Peyer's patch (tissue), 4 donors: ENCODE measurements at regions not wholly inside any gene's neighbourhood (a gene's known extent, or its start where the extent isn't known, plus 50 kb on each side); places are given as distances from the start of the nearest gene placed in this dataset.

Experiments used
- DNase-seq, 3 donors: peaks; one replicate each; pipeline ENCODE4 v3.0.0-alpha.2; 2017 to 2019
- H3K27ac ChIP-seq, 4 donors: fragments of 200-600 bp; sonication (generic); one replicate each; pipeline ENCODE4 v1.5.1; 2016 to 2019
- H3K27me3 ChIP-seq, 2 donors: fragments of 200-600 bp; sonication (generic); one replicate each; pipeline ENCODE4 v1.5.1; 2019
- H3K36me3 ChIP-seq, 3 donors: fragments of 200-600 bp; sonication (generic); one replicate each; pipeline ENCODE4 v1.5.1; 2016 to 2019
- H3K4me1 ChIP-seq, 4 donors: fragments of 200-600 bp; sonication (generic); one replicate each; pipeline ENCODE4 v1.5.1; 2016 to 2019
- H3K4me3 ChIP-seq, 4 donors: fragments of 200-600 bp; sonication (generic); 1 replicate in 3 of 4; 2 replicates in 1 of 4; pipeline ENCODE4 v1.5.1; 2016 to 2019; ENCODE audit warnings: mild to moderate bottlenecking in 1 of 4
- H3K9me3 ChIP-seq, 4 donors: fragments of 200-600 bp; sonication (generic); one replicate each; pipeline ENCODE4 v1.5.1; 2016 to 2019; ENCODE audit warnings: mild to moderate bottlenecking in 1 of 4
- CTCF ChIP-seq, 6 experiments: fragments of 450-650 bp in 4 of 6; fragments of 200-600 bp in 2 of 6; sonication (generic) in 1 of 6; IDR thresholded peaks; one replicate each; pipeline ENCODE4 v1.5.1; 2017 to 2019; ENCODE audit warnings: antibody characterized with exemption in 6 of 6, mild to moderate bottlenecking in 3 of 6, moderate library complexity in 1 of 6
- POLR2A ChIP-seq, 2 donors: fragments of 450-650 bp; IDR thresholded peaks; one replicate each; pipeline ENCODE4 v1.5.1; 2017; ENCODE audit warnings: antibody characterized with exemption in 2 of 2, mild to moderate bottlenecking in 2 of 2, moderate library complexity in 2 of 2

DNA sequence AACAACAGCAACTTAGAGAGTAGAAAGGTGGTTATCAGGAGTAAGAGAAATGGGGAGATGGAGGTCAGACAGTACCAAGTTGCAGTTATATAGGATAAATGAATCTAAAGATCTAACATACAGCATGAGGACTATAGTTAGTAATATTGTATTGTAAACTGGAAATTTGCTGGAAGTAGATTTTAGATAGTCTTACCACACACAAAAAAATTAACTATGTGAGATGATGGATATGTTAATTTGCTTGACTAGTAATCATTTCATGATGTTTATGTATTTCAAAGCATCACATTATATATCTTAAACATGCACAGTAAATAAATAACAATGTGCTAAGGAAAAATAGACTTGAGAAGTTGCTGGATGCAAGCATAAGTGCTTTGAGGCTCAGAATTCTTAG, 622.1 kb downstream of the CCDC171 start:
- Histone ChIP-seq H3K27me3 (no peaks in the 10 kb centered on the region), H3K36me3 (no peaks in the 10 kb centered on the region), H3K4me3 (no peak overlapping the region), H3K4me1 (no peaks in the 10 kb centered on the region), H3K9me3 (no peaks in the 10 kb centered on the region), H3K27ac (no peak overlapping the region)
- DNase-seq: no peak
- TF ChIP-seq POLR2A (IDR thresholded peaks at IDR 0.05) (no peak), CTCF (IDR thresholded peaks at IDR 0.05) (no peak)

- Histone ChIP-seq H3K4me1 (no peaks in the 10 kb centered on the region), H3K4me3 (no peak overlapping the region), H3K9me3 (no peaks in the 10 kb centered on the region), H3K27me3 (no peaks in the 10 kb centered on the region), H3K36me3 (no peaks in the 10 kb centered on the region), H3K27ac (no peak overlapping the region)
- DNase-seq: no peak
- TF ChIP-seq POLR2A (IDR thresholded peaks at IDR 0.05): no peak
- no peak for TF ChIP-seq CTCF (IDR thresholded peaks at IDR 0.05)
Measured at GRCh38 chr9:16175461-16175860, 622.6 kb downstream of the CCDC171 start.

DNA sequence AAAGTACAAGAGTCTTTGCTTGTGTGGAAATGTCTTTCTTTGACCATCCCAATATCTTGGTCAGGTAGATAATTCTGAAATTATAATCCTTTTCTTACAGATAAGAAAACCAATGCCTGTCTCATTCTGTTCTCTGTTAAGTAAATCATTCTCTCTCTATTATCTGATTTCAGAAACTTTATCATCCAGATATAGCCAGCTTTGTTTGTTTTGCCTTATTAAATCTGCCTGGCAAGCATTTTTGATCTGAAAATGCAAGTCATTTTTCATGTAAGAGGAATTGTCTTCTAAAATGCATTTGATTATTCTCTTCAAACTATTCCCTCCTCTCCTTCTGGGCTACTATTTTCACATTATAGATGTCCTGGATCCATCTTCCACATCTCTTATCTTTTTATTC, 625.5 kb downstream of the CCDC171 start:
- no peak overlapping the region for H3K4me3 ChIP-seq
- no peak for DNase-seq
- H3K36me3 ChIP-seq: no peaks in the 10 kb centered on the region
- H3K27me3 ChIP-seq: no peaks in the 10 kb centered on the region
- H3K9me3 ChIP-seq: no peaks in the 10 kb centered on the region
- TF ChIP-seq POLR2A (IDR thresholded peaks at IDR 0.05): no peak
- TF ChIP-seq CTCF (IDR thresholded peaks at IDR 0.05): no peak
- H3K27ac ChIP-seq: no peak overlapping the region
- no peaks in the 10 kb centered on the region for H3K4me1 ChIP-seq

- Histone ChIP-seq H3K4me3 (no peak overlapping the region), H3K9me3 (no peaks in the 10 kb centered on the region), H3K36me3 (no peaks in the 10 kb centered on the region), H3K4me1 (no peaks in the 10 kb centered on the region), H3K27ac (no peak overlapping the region), H3K27me3 (no peaks in the 10 kb centered on the region)
- no peak for DNase-seq
- TF ChIP-seq CTCF (IDR thresholded peaks at IDR 0.05): no peak
- TF ChIP-seq POLR2A (IDR thresholded peaks at IDR 0.05): no peak
Measured at GRCh38 chr9:16179566-16179965, 626.7 kb downstream of the CCDC171 start.

- Histone ChIP-seq H3K27me3 (no peaks in the 10 kb centered on the region), H3K36me3 (no peaks in the 10 kb centered on the region), H3K9me3 (no peaks in the 10 kb centered on the region), H3K4me1 (no peaks in the 10 kb centered on the region), H3K27ac (no peak overlapping the region), H3K4me3 (no peak overlapping the region)
- TF ChIP-seq POLR2A (IDR thresholded peaks at IDR 0.05) (no peak), CTCF (IDR thresholded peaks at IDR 0.05) (no peak)
- DNase-seq: no peak
Measured at GRCh38 chr9:16180091-16180490, 627.2 kb downstream of the CCDC171 start.

- Histone ChIP-seq H3K36me3 (no peaks in the 10 kb centered on the region), H3K4me3 (no peak overlapping the region), H3K9me3 (no peaks in the 10 kb centered on the region), H3K27ac (peak overlapping the region in 1 of 4 donors; percentile 43), H3K4me1 (no peaks in the 10 kb centered on the region), H3K27me3 (no peaks in the 10 kb centered on the region)
- TF ChIP-seq POLR2A (IDR thresholded peaks at IDR 0.05) (no peak), CTCF (IDR thresholded peaks at IDR 0.05) (no peak)
- no peak for DNase-seq
Measured at GRCh38 chr9:16180546-16180945, 627.7 kb downstream of the CCDC171 start.
